GM19397 (cell line): ENCODE measurements at regions not wholly inside any gene's neighbourhood (a gene's known extent, or its start where the extent isn't known, plus 50 kb on each side); places are given as distances from the start of the nearest gene placed in this dataset.

Source experiments
- ATAC-seq: cut with Tn5 transposase; IDR thresholded peaks from one replicate; pipeline ENCODE4 v1.9.1; 2021; ENCODE audit warnings: mild to moderate bottlenecking, moderate library complexity; ENCODE audit not compliant: unreplicated experiment

GRCh38 chr20:58005581-58006345, 222.7 kb downstream of the ANKRD60 start:
- ATAC-seq, result no peak

DNA sequence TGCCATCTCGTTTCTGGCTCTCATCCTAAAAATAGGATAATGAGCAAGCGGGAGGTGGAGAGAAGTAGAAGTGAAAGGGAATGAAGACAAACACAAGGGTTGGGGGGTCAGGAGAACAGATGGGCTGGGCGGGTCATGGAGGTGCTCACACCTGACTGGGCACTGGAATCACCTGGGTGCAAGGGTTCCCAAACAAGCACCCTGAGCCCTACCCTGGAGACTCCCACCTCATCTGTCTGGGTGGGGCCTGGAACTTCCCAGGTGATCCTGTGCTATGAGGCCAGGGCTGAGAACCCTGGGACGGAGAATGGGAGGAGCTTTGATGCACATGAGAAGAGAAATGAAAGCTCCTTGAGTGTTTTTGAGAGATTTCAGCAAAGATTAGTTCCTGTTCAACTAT, 223.6 kb downstream of the ANKRD60 start:
- ATAC-seq, result no peak

DNA sequence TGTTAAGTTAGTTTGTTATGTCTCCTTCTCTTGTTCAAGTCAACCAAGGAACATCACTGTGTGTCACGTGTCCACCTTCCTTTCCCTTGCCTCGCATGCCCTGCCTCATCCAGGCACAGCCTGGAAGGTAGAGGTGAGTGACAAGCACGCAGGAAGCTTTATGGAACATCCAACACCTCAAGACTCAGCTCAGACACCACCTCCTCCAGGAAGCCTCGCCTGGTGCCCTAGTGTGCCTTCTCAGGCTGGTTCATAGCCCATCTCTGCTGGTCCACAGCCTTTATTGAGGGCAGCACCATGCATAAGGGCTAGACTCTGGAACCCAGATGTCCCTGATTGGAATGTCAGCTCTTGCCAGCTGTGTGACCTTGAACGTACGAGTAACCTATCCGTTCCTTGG, 224.3 kb downstream of the ANKRD60 start:
- no peak for ATAC-seq

DNA sequence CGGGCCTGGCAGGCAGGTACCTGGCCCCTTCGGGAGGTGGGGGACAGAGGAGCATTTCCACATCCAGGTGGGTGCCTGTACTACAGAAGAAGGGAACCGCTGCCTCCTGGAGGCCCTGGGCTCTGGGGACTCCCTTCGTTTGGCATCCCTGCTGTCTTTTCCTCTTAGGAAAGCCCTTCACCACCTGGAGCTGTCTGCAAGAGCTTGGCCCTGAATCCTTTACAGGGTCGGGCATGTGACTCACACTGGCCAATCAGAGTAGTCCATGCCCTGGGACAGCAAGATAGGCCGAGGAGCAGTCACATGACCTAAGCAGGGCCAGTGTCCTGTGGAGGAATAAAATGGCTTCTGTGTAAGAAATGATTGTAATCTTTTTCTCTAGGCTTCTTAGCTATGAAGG, 224.9 kb downstream of the ANKRD60 start:
- ATAC-seq, result no peak

DNA sequence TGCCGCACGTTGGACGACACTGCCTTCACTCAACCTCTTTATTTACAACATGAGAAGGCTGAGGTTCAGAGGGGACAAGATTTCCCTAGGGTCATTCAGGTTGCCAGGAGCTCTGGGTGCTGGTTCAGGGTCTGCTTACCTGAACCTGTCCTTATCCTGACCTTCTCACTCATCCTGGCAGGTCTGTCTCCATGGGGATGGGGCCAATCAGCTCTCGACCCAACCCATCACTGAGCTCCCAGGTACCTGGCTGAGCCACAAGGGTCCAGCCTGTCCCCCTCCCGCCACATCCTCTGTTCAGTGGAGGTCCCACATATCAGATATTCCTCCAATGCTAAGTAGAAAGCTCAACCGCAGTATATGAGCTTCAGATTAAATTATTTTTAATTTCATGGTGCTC, 225.6 kb downstream of the ANKRD60 start:
- ATAC-seq, result no peak

- no peak for ATAC-seq
Measured at GRCh38 chr20:58001946-58002345, 226.5 kb downstream of the ANKRD60 start.

DNA sequence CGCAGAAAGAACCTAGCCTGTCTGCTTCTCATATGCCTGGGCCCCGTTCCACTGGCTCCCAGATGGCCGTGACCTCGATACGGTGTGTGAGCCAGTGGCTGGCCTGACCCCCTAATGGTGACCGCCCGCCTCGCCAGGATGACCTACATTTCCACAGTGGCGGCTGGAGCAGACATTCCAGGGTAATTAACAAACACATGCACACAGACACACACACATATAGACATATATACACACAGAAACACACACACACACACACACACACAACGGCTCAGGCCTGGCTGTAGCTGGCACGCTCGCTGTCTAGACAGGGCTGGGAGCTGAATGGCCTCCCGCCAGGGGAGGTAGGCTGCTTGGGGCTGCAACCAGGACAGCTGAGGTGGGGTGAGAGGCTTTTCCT, 227.1 kb downstream of the ANKRD60 start:
- ATAC-seq, result no peak

DNA sequence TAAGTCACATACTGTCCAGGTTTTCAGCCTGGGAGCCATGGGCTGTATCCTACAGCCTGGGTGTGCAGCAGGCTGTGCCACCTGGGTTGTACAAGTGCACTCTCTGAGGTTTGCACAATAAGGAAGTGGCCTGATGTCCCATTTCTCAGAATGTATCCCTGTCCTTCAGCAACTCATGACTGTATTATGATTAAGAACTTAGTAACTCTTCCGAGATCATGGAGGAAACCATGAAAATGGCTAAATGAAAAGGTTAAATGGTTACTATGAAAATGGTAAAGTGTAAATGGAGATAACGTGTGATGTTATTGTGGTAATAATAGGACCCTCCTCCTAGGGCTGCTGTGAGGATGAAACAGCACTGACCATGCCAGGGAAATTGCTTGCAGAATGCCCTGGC, 227.6 kb downstream of the ANKRD60 start:
- no peak for ATAC-seq

GRCh38 chr20:57999465-58000111, 228.9 kb downstream of the ANKRD60 start:
- ATAC-seq, result no peak

DNA sequence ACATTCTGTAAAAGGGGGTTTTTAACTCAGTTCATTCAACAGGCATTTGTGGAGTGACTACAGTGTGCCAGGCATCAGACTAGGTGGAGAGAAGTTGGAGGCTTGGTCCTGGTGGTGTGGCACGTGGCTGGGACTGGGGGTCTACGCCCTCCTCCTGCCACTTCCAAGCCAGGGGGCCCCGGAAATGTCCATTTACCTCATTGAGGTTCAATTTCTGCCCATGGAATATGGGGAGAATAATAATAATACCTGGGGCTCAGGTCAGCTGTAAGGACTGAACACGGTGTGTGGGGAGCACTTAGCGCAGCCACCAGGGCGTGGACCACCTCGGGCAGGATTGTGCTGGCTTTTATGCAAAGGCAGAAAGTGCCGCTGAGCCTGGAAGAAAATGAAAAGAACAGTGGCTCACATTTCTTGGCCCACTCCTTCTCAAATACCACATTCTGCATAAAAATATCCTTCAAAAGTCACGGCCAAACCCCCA, 229.4 kb downstream of the ANKRD60 start:
- ATAC-seq, result no peak

GRCh38 chr20:57998276-57998675, 230.2 kb downstream of the ANKRD60 start:
- no peak for ATAC-seq

DNA sequence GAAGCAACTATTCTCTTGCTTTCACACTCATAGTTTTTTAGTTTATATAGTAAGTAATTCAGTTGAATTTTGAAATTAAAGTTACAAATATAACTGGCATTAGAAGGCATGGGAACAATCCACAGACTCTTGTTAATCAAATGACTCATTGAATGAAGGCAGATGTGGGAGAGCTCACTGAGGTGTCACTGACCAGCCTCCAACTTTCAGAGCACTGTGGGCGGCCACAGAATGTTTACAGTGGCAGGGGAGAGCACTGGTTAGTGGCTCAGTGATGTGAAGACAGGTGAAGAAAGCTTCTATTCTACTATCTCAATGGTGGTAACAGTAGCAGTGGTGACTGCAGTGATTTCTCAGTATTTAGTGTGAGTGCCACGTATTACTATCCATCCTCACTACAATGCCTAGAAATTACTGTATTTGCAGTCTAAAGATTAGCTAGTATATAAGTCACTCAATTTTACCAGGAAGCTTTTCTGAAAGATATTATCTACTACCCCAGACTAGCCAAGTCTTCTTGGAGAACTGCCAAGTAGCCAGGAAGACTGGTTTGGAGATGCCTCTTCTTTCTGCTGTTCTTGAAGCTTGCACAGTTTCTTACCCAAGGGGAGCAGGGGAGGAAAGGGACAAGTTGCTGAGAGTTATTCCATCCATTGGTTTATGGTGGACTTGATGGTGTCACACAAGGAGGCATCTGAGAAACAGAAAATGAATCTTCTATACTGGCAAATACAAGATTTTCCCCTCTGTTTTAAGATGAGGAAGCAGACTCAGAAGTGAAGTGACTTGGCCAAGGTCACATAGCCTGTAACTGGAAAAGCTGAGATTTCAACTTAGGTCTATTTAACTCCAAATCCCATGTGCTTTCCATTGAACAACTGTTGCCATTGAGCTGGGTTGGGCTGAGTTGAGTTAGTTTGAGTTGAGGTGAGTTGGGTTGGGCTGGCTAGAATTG, 231.2 kb downstream of the ANKRD60 start:
- no peak for ATAC-seq

- ATAC-seq, result no peak
Measured at GRCh38 chr20:57996465-57996864, 232.0 kb downstream of the ANKRD60 start.

GRCh38 chr20:57995381-57995977, 233.0 kb downstream of the ANKRD60 start:
- no peak for ATAC-seq

DNA sequence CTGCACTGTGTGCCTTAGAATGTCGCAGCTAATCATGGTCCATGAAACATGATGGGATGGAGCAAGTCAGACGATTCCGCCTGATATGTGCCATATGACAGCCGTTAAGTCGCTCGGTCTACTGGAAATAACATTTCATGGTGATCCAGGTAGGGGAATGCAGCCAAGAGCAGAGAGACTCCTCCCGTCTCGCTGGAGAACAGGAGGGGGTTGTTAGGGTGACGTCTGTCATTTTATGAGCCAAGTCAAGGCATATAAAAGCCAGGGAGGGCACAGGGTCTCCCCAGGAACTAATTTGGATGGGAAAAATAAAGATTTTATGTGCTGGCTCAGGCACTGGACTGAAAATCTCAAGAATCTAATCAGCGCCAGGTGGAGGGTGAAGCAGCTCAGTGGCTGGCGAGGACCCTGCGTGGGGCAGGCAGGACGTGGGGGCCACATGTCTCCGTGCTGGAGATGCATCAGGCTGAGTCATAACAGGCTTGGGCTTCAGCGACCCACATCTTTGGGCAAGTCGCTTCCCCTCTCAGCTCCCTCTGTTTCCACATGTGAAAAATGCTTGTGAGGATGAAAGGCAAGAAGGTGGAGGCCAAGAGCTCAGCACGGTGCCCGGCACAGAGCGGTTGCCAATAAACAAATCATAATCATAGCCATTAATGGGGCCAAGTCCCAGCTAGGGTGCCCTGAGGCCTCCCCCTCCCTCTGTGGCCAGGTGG, 234.6 kb downstream of the ANKRD60 start:
- ATAC-seq, result no peak

DNA sequence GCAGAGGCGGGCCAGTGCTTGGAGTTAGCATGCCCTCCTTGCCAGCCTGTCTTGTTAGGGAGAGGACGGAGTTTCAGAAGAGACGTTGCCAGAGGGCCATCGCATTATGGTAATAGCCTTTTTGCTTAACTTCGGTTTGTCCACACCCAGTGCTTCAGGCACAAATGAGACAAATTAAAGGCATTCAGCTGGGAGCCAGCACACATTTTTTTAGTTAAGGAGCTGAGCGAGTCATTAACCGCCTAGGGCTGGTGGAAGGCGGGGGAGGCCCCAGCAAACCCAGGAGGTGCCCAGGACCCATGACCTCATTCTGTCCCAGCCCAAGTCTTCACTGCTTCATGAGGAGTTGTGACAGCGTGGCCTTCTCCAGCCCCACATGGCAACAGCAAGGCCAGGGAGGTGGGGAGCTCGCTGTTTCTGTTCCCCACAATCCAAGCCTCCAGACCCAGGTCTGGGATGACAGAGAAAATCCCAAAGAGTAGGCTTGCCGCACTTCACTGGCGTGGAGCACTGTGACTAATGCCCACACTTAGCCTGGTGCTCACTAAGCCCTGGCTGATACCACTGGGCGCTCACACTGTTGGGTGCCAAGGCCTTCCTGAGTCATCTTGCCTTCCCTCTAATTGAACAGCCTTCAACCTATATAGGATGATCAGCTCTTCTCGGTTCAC, 237.1 kb downstream of the ANKRD60 start:
- no peak for ATAC-seq

DNA sequence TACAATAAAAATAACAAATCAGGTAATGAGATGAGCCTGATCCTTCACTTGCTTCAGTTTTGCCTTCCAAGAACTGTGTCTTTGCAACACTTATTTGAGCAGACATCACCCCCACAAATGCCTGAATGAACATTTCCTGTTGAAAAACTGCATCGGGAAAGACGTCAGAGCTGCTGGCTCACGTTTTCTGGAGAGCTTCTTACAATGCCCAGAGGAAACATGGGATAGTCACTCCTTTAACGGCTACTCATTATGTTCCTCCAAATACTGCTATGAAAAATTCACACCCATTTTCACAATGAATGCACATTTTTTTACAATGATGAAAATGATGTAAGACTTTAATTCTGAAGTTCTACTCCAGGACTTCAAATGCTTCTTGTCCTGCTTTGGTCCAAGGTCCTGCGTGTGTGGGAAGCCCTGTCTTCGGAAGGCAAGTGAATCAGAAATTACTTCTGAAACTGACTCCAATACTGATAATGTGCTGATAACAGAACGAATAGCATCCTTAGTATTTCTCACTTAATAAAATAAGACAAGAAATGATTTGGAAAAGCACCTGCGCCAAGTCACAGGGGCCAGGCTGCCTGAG, 238.0 kb downstream of the ANKRD60 start:
- ATAC-seq, result no peak

- ATAC-seq, result no peak
Measured at GRCh38 chr20:57988828-57989227, 239.6 kb downstream of the ANKRD60 start.

- no peak for ATAC-seq
Measured at GRCh38 chr20:57988422-57988821, 240.0 kb downstream of the ANKRD60 start.
